ENCODE measurements at regions not wholly inside any gene's neighbourhood (a gene's known extent, or its start where the extent isn't known, plus 50 kb on each side); places are given as distances from the start of the nearest gene placed in this dataset.

DNA sequence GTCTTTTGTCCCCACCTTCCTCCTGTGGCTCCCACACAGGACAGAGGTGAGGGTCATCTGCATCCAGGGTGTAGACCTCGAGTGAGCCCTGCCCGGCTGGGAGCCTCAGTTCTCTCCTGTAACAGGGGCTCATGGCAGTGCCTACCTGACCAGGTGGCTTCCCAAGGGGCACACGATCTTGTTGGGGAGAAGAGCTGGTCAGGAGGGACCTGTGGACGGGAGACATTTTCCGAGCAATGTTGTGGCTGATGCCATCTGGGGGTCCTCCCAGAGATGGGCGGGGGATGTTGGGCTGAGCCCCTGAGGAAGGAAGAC lies 51.9 kb downstream of the CEBPB start:
- DNase-seq (ENCODE audit: low spot score): no peak

DNA sequence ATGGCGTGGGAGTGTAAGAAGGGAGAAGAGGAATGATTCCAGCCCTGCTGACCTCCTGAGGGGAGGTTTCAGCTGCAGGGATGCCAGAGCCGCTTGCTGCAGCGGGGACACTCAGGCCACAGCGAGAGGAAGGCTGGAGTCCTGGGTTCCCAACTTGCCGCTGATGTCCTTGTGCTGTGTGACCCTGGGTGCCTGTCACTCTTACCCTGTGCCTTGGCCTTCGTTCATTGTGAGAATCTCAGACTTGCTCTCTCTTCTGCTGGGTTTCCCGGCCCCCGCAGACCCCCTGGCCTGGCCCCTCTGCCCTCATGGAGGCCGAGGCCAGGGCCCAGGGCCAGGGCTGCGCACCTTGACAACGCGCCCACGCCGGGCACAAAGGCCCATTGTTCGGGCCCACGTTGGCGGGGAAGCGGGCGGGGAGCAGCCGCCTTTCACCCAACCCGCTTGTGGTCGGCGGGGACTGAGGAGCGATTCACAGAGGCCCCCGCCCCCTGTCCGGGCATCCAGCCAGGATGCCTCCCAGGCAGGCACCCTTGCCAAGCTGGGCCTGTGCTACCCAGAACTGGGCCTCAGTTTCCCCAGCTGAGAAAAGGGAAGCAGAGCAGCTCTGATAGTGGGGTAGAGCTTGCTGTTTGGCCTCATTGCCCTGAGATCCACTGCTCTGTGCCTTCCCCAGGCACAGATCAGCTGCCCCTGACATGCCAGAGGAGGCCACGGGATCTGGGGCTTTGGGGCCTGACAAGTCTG lies 52.4 kb downstream of the CEBPB start:
- DNase-seq (ENCODE audit: low spot score): no peak

DNA sequence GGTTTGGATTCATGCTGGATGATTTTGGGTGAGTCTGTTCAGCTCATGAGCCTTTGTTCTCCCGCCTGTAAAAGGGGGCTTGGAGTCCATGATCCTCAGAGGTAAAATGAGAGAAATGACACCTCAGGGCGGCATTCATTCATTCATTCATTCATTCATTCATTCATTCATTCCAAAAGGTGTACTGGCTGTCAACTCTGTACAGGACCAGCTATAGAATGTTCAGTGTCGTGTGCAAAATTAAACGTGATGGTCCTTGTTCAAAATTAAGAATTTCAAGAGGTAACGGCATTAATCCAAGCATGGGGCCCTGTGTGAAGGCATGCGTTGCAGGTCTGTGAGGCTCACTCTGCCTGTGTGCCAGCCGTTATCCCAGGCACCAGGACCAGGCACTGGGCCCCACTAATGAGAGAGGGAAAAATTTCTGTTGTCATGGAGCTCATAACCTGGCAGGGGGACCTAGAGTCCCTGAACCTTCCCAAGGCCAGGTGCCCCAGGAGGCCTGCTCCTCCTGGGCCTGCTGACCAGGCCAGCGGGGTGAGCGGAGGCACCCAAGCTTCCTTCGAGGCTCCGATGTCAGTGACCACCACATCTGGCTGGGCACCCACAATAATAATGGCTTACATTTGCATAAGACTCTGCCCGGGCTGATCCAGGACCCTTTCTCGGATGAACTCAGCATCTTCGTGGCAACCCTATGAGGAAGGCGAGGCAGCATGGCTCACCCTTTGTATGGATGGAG lies 53.2 kb downstream of the CEBPB start:
- DNase-seq (ENCODE audit: low spot score): no peak

DNA sequence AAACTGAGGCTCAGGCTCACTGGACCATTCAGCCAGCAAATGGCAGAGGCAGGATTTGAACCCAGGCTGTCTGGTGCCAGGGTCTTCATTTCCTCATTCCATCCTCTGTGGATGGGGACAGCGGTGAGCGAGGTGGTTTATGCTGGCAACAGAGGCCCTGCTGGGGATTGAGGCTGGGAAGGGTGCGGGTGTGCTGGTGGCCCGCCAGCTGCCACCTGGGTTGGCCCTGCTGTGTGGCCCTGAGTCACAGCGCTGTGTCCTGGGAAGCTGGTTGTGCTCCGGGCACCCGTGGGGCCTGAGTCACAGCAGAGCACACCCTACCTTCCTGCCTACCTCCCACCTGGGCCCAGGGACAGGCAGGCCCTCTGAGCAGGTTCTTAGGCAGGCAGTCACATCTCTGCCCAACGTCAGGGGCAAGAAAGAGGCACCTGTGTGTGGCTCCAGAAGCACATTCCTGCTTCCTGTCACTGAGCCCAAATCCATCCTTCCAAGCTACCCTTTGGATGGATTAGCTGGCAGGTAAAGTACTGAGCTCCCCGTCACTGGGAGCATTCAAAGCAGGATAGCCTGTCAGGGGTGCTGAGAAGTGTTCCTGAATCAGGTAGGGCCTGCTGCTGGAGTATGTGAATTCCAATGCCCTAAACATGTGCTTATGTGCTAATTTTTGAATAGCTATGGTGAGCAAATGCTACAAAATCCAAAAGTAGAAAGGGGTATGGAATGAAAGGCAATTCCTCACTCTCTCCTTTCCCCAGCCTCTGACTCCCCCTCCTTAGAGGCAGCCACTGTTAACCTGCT lies 53.9 kb downstream of the CEBPB start:
- DNase-seq (ENCODE audit: low spot score): no peak

DNA sequence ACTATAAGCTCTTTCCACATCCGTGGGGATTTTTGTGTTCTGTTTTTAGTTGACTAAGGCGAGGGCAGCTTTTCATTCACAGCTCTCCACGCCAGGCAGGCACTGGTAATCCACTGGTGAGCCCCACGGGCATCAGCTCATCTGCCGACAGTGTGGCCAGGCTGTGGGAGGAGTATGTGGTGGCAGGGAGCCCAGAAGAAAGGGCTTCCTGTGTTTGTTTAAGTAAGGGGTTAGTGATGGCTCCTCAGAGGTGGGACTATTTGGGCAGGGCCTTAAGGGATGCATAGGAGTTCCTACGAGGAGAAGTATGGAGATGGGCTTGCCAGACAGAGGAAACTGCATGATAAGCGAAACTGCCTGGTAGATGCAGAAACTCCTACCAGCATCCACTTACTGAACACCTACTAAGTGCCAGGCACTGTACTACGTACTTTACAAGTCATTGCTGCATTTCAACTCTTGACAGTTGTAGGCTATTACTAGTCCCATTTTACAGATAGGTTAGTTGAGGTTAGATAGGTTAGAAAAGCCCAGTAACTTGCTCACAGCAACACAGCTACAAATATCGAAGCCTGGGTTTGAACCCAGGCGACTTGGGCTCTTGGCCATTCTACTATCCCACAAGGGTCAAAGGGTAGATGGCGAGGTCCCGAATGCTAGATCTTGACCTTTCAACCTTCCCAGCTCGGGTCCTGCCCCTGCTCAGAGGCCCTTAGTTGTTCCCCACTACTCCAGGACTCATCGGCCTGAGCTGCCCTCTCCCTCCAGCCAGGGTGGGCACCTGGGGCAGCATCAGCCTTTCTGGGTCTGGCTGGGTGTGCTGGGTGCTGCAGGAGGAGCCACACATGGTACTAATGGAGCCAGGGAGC lies 55.1 kb downstream of the CEBPB start:
- DNase-seq (ENCODE audit: low spot score): no peak

DNA sequence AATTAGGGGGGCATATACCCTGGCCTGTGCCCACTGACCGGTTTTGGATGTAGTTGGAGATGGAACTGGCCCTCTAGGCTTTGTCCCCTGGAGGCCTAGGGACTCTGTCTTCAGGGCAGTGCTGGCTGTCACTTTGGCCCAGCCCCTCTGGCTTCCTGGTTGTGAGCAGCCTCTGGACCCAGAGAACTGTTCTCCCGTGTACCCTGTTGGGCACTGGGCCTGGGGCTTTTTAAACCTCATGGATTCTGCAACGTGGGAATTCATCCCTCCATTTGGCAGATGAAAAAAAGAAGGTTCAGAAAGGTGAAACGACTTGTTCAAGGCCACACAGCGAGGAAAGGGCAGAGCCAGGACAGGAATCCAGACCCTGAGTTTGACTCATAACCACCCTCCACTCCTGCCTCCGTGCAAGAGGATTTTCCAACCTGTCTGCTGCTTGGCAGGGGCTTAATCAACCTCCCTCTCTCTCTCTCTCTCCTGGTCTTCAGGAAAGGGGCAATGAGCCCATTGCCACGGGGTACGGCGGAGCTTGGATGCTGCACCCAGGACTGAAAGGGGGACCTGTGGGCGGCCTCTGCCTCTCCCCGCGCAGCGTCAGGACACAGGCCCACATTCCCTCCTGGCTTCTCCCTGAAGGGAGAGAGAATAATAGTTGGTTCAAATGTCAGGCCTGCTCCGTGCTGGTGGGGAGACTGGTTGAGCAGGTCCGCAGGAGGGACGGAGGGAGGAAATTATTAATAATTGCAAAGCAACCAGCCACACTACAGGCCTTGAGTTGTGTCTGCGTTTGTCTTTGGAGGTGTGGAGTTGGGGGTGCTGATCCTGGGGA lies 56.0 kb downstream of the CEBPB start:
- no peak for DNase-seq (ENCODE audit: low spot score)

DNA sequence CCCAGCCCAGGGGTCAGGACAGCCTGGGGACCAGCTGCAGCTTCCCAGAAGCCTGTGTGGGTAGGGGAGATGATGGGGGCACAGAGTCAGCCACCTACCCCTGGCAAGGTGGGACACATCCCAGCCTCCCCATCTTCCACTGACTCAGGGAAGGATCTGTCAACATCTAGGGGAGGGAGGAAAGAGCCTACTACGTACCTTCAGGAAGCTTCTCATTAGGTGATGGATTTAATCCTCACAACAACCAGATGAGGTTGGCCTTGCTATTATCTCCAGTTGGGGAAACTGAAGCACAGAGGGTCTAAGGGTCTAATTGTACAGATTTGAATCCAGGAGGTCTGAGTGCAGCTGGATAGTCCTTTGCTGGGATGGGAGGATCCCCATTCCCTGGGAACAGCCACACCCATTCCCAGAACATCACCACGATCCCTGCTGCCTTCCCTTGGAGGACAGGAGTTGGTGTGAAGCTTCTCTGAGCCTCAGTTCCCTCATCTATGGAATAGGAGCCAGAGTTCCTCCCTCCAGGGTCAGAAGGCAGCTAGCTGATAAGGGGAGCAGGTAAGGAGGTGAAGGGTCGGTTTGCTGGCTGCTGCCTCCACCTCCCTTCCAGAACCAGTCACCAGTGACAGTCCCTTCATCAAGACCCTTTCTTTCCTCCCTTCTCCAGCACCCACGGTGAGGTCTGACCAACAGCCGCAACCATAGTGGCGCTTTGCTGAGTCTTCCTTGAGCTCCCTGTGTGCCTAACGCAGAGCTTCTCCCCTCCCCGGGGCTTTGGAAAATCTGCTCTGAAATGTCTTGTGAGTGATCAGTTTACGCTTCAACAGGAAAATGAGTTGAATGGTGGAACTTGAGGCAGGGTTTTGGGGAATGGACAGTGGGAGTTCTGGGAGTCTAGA lies 56.8 kb downstream of the CEBPB start:
- DNase-seq (ENCODE audit: low spot score): no peak

DNA sequence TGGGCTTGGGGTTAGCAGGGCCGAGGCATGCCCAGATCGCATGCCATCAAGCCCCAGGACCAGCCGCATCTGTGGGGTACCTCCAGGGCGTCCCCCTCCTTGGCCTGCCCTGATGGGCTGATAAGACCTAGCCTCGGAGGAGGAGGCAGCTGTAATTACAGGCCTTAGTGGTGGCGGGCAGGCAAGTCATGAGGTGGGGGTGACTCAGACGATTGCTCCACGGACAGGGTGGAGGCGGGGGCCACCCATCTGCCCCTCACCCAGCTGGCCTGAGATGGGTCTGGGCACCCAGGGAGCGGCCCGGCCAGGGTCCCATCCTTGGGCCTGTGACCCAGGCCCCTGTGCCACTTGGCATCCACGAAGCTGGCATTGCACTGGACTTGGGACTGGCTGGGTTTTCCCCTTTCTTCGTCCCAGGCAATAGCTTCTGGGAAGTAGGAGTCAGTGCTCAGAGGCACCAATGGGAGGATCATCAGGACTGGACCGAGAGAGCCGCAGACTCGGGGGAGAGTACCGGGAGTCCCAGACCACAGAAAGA lies 57.5 kb downstream of the CEBPB start:
- DNase-seq (ENCODE audit: low spot score): no peak

DNA sequence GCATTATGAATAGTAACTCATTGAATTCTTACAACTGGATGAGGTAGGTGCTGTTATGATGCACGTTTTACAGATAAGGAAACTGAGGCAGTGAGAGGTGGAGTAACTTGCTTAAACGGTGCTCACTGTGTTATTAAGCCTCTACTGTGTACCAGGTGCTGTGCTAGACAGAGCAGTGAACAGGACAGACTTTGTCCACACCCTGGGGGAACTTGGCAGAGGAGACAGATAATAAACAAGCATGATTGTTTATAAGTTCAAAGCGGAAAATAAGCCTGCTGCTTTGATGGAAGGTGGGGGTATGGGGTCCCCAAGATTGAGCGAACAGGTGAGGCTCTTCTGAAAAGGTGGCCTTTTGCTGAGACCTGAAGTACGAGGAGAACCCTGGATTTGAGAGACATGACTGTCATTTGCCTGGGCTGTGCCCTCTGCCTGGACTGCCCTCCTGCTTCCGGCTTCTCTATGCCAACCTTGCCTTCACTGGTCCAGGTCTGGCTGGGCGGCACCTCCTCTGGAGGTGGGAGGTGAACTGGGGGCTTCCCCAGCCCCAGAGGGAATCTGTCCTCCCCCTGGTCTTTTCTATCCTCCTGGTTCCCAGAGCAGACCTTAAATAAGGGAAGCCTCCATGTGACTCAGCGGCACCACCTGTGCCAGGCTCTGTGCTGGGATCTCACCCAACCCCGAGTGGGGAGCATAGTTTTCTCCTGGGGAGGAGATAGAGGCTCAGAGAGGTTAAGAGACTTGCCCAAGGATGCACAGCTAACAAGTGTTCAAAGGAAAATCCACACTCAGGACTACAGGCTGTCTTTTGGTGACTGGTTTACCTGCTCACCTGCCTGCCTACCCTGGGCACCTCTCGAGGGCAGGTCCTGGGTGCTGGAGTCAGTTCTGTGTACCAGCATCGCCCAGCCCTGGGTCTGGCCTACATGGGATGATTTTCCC lies 59.1 kb downstream of the CEBPB start:
- DNase-seq (ENCODE audit: low spot score): no peak

DNA sequence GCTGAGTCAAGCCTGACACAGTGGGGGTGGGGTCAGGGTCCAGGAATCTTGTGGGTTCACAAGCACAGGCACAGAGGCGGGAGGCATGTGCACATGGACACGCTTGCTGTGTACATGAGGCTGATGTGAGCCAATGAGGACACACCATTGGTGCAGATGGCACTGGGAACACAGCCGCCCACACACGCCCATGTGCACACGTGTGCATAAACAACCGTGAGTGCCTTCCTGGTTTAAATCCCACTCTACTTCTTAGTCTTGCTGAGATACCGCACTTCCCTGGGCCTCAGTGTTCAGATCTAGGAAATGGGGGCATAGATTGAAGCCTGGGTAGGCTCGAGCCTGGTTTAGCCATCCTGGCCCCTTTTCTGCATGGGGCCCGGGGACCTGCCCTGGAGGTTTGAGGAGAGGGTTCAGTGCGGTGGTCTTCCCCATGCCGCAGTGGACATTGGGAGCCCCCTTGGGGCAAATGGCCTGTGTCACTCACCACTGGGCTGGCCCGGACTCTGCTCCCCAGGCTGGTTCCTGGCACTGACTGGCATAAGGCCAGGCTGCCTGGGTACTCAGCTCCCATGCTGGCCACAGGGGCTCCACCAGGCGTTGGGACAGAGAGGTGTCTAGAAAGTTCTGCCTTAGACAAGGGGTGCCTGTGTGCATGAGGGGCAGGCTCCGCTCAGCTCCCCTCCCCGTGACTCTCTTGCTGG lies 60.2 kb downstream of the CEBPB start:
- DNase-seq (ENCODE audit: low spot score): no peak

DNA sequence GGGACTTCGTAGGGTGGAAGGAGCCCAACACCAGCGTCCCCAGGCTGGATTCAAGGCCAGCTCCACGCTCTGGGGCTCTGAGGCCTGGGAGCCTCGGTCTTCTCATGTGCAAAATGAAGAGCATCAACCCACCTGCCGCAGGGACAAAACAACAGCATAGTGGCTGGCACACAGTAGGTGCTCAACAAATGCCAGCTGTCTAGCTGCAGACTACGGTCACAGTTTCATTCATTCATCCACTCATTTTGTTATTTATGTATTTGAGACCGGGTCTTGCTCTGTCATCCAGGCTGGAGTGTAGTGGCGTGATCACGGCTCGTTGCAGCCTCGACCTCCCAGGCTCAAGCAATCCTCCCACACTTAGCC lies 60.7 kb downstream of the CEBPB start:
- DNase-seq (ENCODE audit: low spot score): no peak

DNA sequence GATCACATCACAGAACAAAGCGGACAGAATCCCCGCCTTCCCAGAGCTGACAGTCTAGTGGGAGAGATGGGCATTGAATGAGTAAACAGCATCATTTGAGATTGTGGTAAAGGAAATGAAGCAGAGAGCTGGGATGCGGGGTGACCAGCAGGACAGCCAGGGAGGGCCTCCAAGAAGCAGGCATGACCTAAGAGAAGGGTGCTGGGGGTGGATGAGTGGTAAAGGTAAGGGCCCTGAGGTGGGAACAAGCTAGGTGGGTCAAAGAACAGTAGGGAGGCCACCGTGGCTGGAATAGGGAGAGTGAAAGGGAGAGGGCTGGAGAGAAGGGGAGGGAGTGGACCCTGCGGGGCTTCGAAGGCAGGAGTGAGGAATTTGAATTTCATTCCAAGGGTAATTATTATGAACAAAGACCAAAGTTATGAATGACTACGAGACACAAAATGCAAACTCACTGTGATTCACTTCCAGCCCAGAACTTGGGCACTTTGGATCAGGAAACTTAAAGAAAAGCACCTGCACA lies 61.4 kb downstream of the CEBPB start:
- no peak for DNase-seq (ENCODE audit: low spot score)

DNA sequence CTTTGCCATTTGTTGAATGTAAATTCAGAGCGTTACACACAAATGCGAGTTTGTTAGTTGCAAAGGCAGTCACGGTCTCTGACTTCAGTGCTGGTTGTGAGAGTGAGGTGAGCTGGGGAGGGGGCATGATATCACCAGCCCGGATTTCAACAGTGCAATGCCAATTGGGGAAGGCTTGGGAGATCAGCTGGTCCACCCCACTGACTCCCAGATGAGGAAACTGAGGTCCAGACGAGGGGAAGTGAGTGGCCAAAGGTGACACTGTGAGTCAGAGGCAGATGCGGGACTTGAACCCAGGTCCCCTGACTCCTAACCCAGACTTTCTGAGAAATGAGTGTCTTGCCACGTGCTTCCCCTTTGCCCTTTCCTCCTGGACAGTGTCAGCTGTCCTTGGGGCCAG lies 62.1 kb downstream of the CEBPB start:
- DNase-seq (ENCODE audit: low spot score): no peak

DNA sequence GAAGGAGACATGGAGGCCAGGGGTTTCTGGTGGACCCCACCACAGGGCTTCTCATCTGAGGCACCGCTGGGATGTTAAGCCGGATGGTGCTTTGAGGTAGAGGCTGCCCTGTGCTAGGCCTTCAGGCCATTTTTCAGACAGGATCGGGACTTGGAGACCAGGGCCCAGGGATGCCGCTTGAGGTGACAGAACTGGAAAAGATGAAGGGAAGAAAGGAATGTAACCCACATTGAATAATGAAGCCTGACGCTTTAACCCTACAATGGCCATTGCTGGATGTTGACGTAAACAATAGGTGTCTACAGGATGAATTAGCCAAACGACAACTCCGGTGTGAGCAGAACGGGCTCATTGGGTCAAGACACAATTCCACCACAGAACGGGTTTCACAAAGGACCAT lies 62.5 kb downstream of the CEBPB start:
- DNase-seq (ENCODE audit: low spot score): no peak

DNA sequence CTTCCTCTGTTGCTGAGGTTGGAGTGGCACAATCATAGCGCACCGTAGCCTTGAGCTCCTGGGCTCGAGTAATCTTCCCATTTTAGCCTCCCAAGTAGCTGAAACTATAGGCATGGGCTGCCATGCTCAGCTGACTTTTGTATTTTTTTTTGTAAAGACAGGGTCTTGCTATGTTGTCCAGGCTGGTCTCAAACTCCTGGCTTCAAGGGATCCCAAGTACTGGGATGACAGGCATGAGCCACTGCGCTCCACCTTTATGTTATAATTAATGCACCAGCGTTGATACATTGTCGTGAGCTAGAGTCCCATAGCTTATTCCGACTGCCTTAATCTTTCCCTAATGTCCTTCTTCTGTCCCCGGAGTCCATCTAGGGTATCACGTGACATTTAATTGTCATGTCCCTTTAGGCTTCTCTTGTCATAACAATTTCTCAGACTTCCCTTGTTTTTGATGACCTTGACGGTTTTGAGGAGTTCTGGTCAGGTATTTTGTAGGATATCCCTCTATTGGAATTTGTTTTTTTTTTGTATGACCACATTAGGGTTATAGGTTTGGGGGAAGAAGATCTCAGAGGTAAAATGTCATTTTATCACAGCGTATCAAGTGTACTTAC lies 63.9 kb downstream of the CEBPB start:
- no peak for DNase-seq (ENCODE audit: low spot score)

DNA sequence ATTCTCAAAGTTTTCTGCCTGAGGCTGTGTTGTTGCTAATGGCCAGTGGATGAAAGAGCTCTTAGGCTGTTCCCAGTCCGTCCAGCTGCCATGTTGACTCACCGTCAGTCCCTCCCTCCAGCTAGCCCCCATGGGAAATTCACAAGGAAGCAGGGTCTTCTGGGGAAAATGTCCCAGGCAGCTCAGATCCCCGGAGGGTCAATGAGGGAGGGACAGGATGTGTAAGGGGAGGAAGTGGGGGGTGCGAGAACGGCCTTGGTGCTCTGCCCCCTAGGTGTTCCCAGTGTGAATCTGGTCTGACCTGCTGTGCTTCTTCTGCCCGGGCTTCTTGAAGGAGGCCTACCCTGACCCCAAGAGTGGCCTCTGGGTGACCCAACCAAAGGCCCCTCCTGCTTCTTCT lies 65.9 kb downstream of the CEBPB start:
- no peak for DNase-seq (ENCODE audit: low spot score)

DNA sequence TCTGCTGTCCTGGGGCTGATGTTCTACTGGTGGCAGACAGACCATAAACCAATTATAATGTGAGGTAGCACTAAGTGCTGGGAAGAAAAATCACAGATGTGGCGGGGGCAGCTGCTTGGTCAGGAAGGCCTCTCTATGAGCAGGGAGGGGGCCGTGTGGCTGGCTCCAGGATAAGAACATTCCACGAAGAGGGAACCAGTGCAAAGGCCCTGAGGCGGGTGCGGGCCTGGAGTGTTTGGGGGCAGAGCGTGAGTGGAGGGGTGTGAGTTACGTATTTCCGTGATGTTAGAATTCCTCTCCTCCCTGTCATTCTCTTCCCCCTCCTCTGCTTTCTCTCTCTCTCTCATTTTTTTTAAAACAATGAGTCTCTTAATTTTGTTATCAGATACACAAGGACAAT lies 67.2 kb downstream of the CEBPB start:
- DNase-seq (ENCODE audit: low spot score): no peak

All from CD4-positive, alpha-beta T cell treated with Interleukin-2 at 100 ng/mL for 4 hours (primary cell).